HCT116 (cell line): ENCODE measurements at regions not wholly inside any gene's neighbourhood (a gene's known extent, or its start where the extent isn't known, plus 50 kb on each side); places are given as distances from the start of the nearest gene placed in this dataset.

ENCODE experiments used
- ATAC-seq: fragments of 200-7000 bp; cut with Tn5 transposase; 2 replicates; pipeline ENCODE4 v1.9.1; 2020; ENCODE audit warnings: mild to moderate bottlenecking, moderate library complexity
- BruUV-seq: library from RNA; stranded (reverse); fragments of 400-500 nt; replicated peaks from 2 replicates; lab custom pipeline; 2021; lab: Mats Ljungman, UMichigan
- CTCF ChIA-PET: fragments of 300-600 bp; sonication (Branson Sonifier 250); formaldehyde crosslinking; loops from one replicate; lab custom pipeline; 2021; ENCODE audit warnings: antibody characterized with exemption; lab: Charles Lee
- POLR2A ChIA-PET: fragments of 300-600, 350-600 bp; sonication (Branson Sonifier 250); formaldehyde crosslinking; loops from one replicate; lab custom pipeline; 2021; ENCODE audit warnings: antibody characterized with exemption; lab: Charles Lee
- RAD21 ChIA-PET, 2 experiments: fragments of 300-600 bp; sonication (Branson Sonifier 250); formaldehyde crosslinking; loops; one replicate each; lab custom pipeline; 2023; ENCODE audit warnings: low total read pairs in 2 of 2; ENCODE audit not compliant: uncharacterized antibody in 2 of 2, unreplicated experiment in 2 of 2, low non-redundant PET in 1 of 2; lab: Charles Lee
- DNase-seq: peaks from one replicate; pipeline ENCODE4 v3.0.0-alpha.2; 2010; ENCODE audit warnings: low read depth, low spot score
- H2AFZ ChIP-seq: fragments of 200-600 bp; shearing (Covaris generic), sonication (generic); 2 replicates; pipeline ENCODE4 v1.6.1; 2017; ENCODE audit warnings: low read depth, mixed run types, mixed read lengths, antibody characterized with exemption, low read length; ENCODE audit not compliant: poor library complexity, severe bottlenecking
- H3K27ac ChIP-seq: 2 replicates; pipeline ENCODE4 v1.5.1; 2012; ENCODE audit warnings: low read depth, low read length
- H3K27me3 ChIP-seq: fragments of 200-600 bp; sonication (generic); 2 replicates; pipeline ENCODE4 v1.6.1; 2016; ENCODE audit warnings: mixed run types, low read length, mixed read lengths; ENCODE audit not compliant: insufficient read depth
- H3K36me3 ChIP-seq, 2 experiments: fragments of 200-500 bp in 1 of 2; fragments of 200-600 bp in 1 of 2; sonication (Bioruptor generic) in 1 of 2; sonication (generic) in 1 of 2; 2 replicates each; pipeline versions ENCODE4 v1.5.1 to v1.6.1; 2014 to 2016; ENCODE audit warnings: low read length in 2 of 2, inconsistent platforms in 1 of 2, mixed read lengths in 1 of 2, mixed run types in 1 of 2; ENCODE audit not compliant: insufficient read depth in 2 of 2, control insufficient read depth in 1 of 2
- H3K4me1 ChIP-seq, 2 experiments: fragments of 200-600 bp in 1 of 2; sonication (generic) in 1 of 2; 2 replicates each; pipeline versions ENCODE4 v1.5.1 to v1.6.1; 2012 to 2017; ENCODE audit warnings: low read length in 2 of 2, inconsistent platforms in 1 of 2, mild to moderate bottlenecking in 1 of 2, mixed read lengths in 1 of 2, mixed run types in 1 of 2, moderate library complexity in 1 of 2; ENCODE audit not compliant: insufficient read depth in 2 of 2, control insufficient read depth in 1 of 2
- H3K4me2 ChIP-seq: fragments of 200-600 bp; sonication (generic); 2 replicates; pipeline ENCODE4 v1.6.1; 2017; ENCODE audit warnings: mixed run types, low read length, mixed read lengths
- H3K4me3 ChIP-seq, 2 experiments: fragments of 200-600 bp in 1 of 2; sonication (generic) in 1 of 2; replicated peaks in 1 of 2; 2 replicates each; pipeline ENCODE4 v1.5.1; 2011 to 2016; ENCODE audit warnings: low read length in 2 of 2, control low read depth in 1 of 2, low read depth in 1 of 2, mild to moderate bottlenecking in 1 of 2, mixed read lengths in 1 of 2, mixed run types in 1 of 2
- H3K79me2 ChIP-seq: fragments of 200-600 bp; sonication (generic); 2 replicates; pipeline ENCODE4 v1.6.1; 2017; ENCODE audit warnings: mild to moderate bottlenecking, mixed run types, low read length, moderate library complexity, mixed read lengths; ENCODE audit not compliant: insufficient read depth
- H3K9ac ChIP-seq: fragments of 200-600 bp; sonication (generic); 2 replicates; pipeline ENCODE4 v1.6.1; 2016; ENCODE audit warnings: low read length, mixed read lengths
- H3K9me2 ChIP-seq: fragments of 200-600 bp; sonication (generic), shearing (Covaris generic); 2 replicates; pipeline ENCODE4 v1.6.1; 2017; ENCODE audit warnings: mixed run types, mild to moderate bottlenecking, moderate library complexity; ENCODE audit not compliant: insufficient read depth
- H3K9me3 ChIP-seq, 2 experiments: fragments of 200-500 bp in 1 of 2; fragments of 200-600 bp in 1 of 2; sonication (Bioruptor generic) in 1 of 2; sonication (generic) in 1 of 2; 2 replicates each; pipeline ENCODE4 v1.6.1; 2014 to 2017; ENCODE audit warnings: low read length in 2 of 2, mixed read lengths in 2 of 2, inconsistent platforms in 1 of 2, low read depth in 1 of 2, mild to moderate bottlenecking in 1 of 2, mixed run types in 1 of 2, moderate library complexity in 1 of 2; ENCODE audit not compliant: control insufficient read depth in 1 of 2, insufficient read depth in 1 of 2
- H4K20me1 ChIP-seq: fragments of 200-600 bp; sonication (generic), shearing (Covaris generic); 2 replicates; pipeline ENCODE4 v1.6.1; 2017; ENCODE audit warnings: mixed run types, mild to moderate bottlenecking, moderate library complexity; ENCODE audit not compliant: insufficient read depth
- ATF3 ChIP-seq: IDR thresholded peaks from 2 replicates; pipeline ENCODE4 v1.6.1; 2012
- CBX3 ChIP-seq: IDR thresholded peaks from 2 replicates; pipeline ENCODE4 v1.6.1; 2012; ENCODE audit warnings: low read depth
- CEBPB ChIP-seq: IDR thresholded peaks from 2 replicates; pipeline ENCODE4 v1.6.1; 2012; ENCODE audit warnings: low read depth
- CTCF ChIP-seq, 3 experiments: fragments of 200-600 bp in 1 of 3; sonication (generic) in 1 of 3; IDR thresholded peaks in 2 of 3; conservative IDR thresholded peaks in 1 of 3; 2 replicates each; pipeline ENCODE4 v1.5.1; 2012 to 2017; ENCODE audit warnings: low read depth in 2 of 3, low read length in 2 of 3, antibody characterized with exemption in 1 of 3, borderline replicate concordance in 1 of 3, control low read depth in 1 of 3, mild to moderate bottlenecking in 1 of 3, mixed read lengths in 1 of 3, mixed run types in 1 of 3, moderate library complexity in 1 of 3; ENCODE audit not compliant: insufficient read depth in 1 of 3
- EGR1 ChIP-seq: IDR thresholded peaks from 2 replicates; pipeline ENCODE4 v1.6.1; 2012; ENCODE audit warnings: low read depth
- ELF1 ChIP-seq: IDR thresholded peaks from 2 replicates; pipeline ENCODE4 v1.6.1; 2012; ENCODE audit warnings: low read depth, borderline replicate concordance
- EZH2 ChIP-seq: fragments of 200-600 bp; sonication (generic); IDR thresholded peaks from 2 replicates; pipeline ENCODE4 v1.6.1; 2017; ENCODE audit warnings: antibody characterized with exemption, mixed run types
- EZH2phosphoT487 ChIP-seq: fragments of 200-600 bp; IDR thresholded peaks from 2 replicates; pipeline ENCODE4 v1.6.1; 2018; ENCODE audit warnings: antibody characterized with exemption, borderline replicate concordance
- FOSL1 ChIP-seq: IDR thresholded peaks from 2 replicates; pipeline ENCODE4 v1.6.1; 2012; ENCODE audit warnings: low read depth
- JUND ChIP-seq: IDR thresholded peaks from 2 replicates; pipeline ENCODE4 v1.6.1; 2012
- POLR2A ChIP-seq: IDR thresholded peaks from 2 replicates; pipeline ENCODE4 v1.7.0; 2011; ENCODE audit warnings: borderline replicate concordance; ENCODE audit not compliant: insufficient read depth, insufficient read length; ENCODE audit errors: extremely low read depth
- POLR2AphosphoS5 ChIP-seq: IDR thresholded peaks from 2 replicates; pipeline ENCODE4 v1.6.1; 2011; ENCODE audit warnings: mild to moderate bottlenecking, low read depth, low read length, moderate library complexity
- RAD21 ChIP-seq: IDR thresholded peaks from 2 replicates; pipeline ENCODE4 v1.6.1; 2012; ENCODE audit warnings: low read depth, mild to moderate bottlenecking
- SIN3A ChIP-seq: IDR thresholded peaks from 2 replicates; pipeline ENCODE4 v1.6.1; 2012; ENCODE audit warnings: low read depth
- SRF ChIP-seq: IDR thresholded peaks from 2 replicates; pipeline ENCODE4 v1.6.1; 2012; ENCODE audit warnings: low read depth
- TCF7L2 ChIP-seq: IDR thresholded peaks from 2 replicates; pipeline ENCODE4 v1.7.0; 2011; ENCODE audit warnings: borderline replicate concordance, inconsistent platforms; ENCODE audit not compliant: insufficient read depth, insufficient read length; ENCODE audit errors: extremely low read depth
- YY1 ChIP-seq: IDR thresholded peaks from 2 replicates; pipeline ENCODE4 v1.6.1; 2011; ENCODE audit warnings: low read length, low read depth, moderate library complexity, mild to moderate bottlenecking; ENCODE audit not compliant: insufficient replicate concordance; ENCODE audit errors: extremely low read depth
- ZFX ChIP-seq: fragments of 450-650 bp; IDR thresholded peaks from 2 replicates; pipeline ENCODE4 v1.6.1; 2017
- ZNF274 ChIP-seq: fragments of 200-500 bp; sonication (Bioruptor generic); IDR thresholded peaks from 2 replicates; pipeline ENCODE4 v1.6.1; 2014; ENCODE audit warnings: mild to moderate bottlenecking, low read depth, low read length, inconsistent platforms
- intact Hi-C: fragments of 100-400 bp; cut with micrococcal nuclease; formaldehyde crosslinking; loops from 2 replicates; pipeline ENCODE4 v1.10.0; 2022

DNA sequence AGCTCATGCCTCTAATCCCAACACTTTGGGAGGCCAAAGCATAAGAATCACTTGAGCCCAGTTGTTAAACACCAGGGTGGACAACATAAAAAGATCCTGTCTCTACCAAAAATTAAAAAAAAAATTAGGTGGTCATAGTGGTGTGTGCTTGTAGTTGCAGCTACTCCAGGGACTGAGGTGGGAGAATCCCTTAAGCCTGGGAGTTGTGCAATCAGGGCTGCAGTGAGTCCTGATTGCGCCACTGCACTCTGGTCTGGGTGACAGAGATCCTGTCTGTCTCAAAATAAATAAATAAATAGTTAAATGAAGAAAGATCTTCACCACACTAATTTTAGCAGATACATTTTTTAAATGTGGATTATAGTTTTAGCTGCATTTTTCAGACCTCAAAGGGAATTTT is 433.2 kb downstream of the MAT2B start:
- Histone ChIP-seq H3K9ac (no peak overlapping the region), H3K4me1 (no peaks in the 10 kb centered on the region), H4K20me1 (no peaks in the 10 kb centered on the region), H3K79me2 (no peaks in the 10 kb centered on the region), H3K36me3 (no peaks in the 10 kb centered on the region), H2AFZ (no peak overlapping the region), H3K27ac (no peak overlapping the region), H3K9me2 (no peaks in the 10 kb centered on the region), H3K27me3 (no peaks in the 10 kb centered on the region), H3K4me3 (no peak overlapping the region), H3K9me3 (peaks cover 3% of the 10 kb centered on the region in 2 experiments; a peak in 1 of 4 replicates), H3K4me2 (no peak overlapping the region)
- ATAC-seq (no peak), DNase-seq (no peak)
- TF ChIP-seq ATF3 (no peak), JUND (no peak), CBX3 (no peak), YY1 (no peak), ELF1 (no peak), EZH2phosphoT487 (no peak)
- ChIA-PET RAD21 (no interaction called here), POLR2A (no interaction called here), CTCF (no interaction called here)
- no TSS peak for BruUV-seq
- intact Hi-C loops = no loop called here

- ChIA-PET CTCF (no interaction called here), RAD21 (no interaction called here), POLR2A (no interaction called here)
- Histone ChIP-seq H3K4me3 (no peak overlapping the region), H3K4me2 (no peak overlapping the region), H3K9me3 (peaks cover 3% of the 10 kb centered on the region in 2 experiments; a peak in 1 of 4 replicates), H3K9ac (no peak overlapping the region), H4K20me1 (no peaks in the 10 kb centered on the region), H3K36me3 (no peaks in the 10 kb centered on the region), H3K9me2 (no peaks in the 10 kb centered on the region), H3K27ac (no peak overlapping the region), H3K27me3 (no peaks in the 10 kb centered on the region), H2AFZ (no peak overlapping the region), H3K4me1 (no peaks in the 10 kb centered on the region), H3K79me2 (no peaks in the 10 kb centered on the region)
- no TSS peak for BruUV-seq
- ATAC-seq (no peak), DNase-seq (no peak)
- intact Hi-C loops = no loop called here
- TF ChIP-seq EGR1 (no peak), EZH2 (no peak), SIN3A (no peak), ATF3 (no peak), ZNF274 (no peak), CBX3 (no peak), RAD21 (no peak), POLR2AphosphoS5 (no peak), FOSL1 (no peak), TCF7L2 (no peak), JUND (no peak), ELF1 (no peak), SRF (no peak), ZFX (no peak), CEBPB (no peak), CTCF (IDR thresholded peaks at IDR 0.05 in 2 of 3, conservative IDR thresholded peaks at IDR 0.05 in 1 of 3; ENCODE audit: borderline replicate concordance in 1 of 3, insufficient read depth in 1 of 3, low read depth in 2 of 3, low read length in 2 of 3) (no peak), POLR2A (no peak), YY1 (no peak)
Measured at GRCh38 chr5:163941079-163941478, 435.7 kb downstream of the MAT2B start.
